ENCODE measurements at regions not wholly inside any gene's neighbourhood (a gene's known extent, or its start where the extent isn't known, plus 50 kb on each side); places are given as distances from the start of the nearest gene placed in this dataset.

DNA sequence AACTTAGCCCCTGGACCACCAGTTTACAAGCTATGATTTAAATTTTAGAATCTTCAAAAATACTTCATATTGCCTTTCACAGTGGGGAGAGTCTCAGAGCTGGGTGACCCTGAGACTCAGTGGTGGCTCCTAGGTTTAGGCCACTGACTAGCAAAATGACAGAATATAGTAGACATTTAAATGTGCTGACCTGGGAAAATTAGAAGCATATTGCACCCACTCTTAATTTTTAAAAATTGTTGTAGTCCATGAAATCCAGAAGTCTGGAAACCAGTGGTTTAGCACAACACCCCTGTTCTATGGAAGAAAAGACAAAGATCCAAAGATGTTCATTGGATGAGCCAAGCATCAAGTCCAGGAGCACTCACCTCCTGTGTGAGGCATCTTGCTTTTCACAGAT is 75.0 kb upstream of the PAPPA start:
- no peak for TF ChIP-seq CTCF (IDR thresholded peaks at IDR 0.05)
- no peak for TF ChIP-seq EHF (CRISPR knock-in tag; IDR thresholded peaks at IDR 0.05)
- TF ChIP-seq ZNF302 (CRISPR knock-in tag; IDR thresholded peaks at IDR 0.05): no peak
- no peak for TF ChIP-seq USF2 (IDR thresholded peaks at IDR 0.05)
